ENCODE measurements at regions not wholly inside any gene's neighbourhood (a gene's known extent, or its start where the extent isn't known, plus 50 kb on each side); places are given as distances from the start of the nearest gene placed in this dataset.

DNA sequence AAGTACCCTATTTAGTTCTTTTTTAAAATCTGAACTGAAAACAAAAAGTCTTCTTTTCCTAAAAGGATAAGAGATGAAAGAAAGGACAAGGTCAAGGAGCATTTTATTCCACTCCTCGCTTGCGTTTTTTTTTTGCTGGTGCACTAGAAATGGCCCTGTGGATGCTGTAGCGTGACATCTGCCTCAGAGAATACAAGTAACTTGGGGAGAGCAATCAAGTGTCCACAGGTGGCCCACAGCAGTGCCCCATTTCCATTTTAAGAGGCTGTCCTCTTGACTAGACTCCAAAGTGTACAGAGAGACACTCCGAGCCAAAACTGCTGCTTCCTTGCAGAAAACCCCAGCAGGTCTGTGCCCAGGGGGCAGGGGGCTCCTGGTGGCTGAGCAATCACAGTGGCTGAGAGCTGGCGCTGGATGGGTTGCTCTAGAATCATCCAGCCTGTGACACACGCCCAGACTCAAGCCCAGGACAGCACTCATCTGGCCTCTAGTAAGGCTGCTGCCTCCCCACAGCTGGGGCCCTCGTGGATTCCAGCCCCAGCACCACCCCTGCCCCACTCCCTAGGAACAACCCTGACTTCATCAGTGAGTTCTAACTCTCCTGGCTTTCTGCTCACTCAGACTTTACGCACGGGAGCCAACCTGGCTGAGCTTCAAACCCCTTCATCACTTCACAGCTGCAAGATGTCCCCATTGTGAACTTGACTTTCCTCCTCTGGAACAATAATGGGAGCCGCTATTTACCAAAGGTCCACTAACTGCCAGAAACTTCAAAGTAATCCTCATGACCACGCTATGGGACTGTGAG lies 71.1 kb upstream of the SPATA12 start:
- TF ChIP-seq EZH2 (IDR thresholded peaks at IDR 0.05; ENCODE audit: borderline replicate concordance, low read depth, low read length, severe bottlenecking), result no peak
- Histone ChIP-seq H3K9me3 (ENCODE audit: insufficient read depth, low read length, severe bottlenecking) (no peaks in the 10 kb centered on the region), H3K9ac (ENCODE audit: low read depth, low read length) (no peak overlapping the region), H3K79me2 (ENCODE audit: insufficient read depth, low read length) (no peaks in the 10 kb centered on the region), H4K20me1 (ENCODE audit: insufficient read depth, low read length) (no peaks in the 10 kb centered on the region), H3K36me3 (ENCODE audit: insufficient read depth, low read length) (no peaks in the 10 kb centered on the region), H3K27me3 (ENCODE audit: insufficient read depth, low read length, poor library complexity) (no peaks in the 10 kb centered on the region), H3K4me1 (ENCODE audit: insufficient read depth, low read length) (peaks cover 30% of the 10 kb centered on the region), H3K4me3 (ENCODE audit: low read depth in 1 of 2, low read length in 2 of 2) (no peak overlapping the region), H2AFZ (ENCODE audit: low read depth, low read length) (no peak overlapping the region), H3K4me2 (ENCODE audit: insufficient read depth, low read length) (peak overlapping the region; percentile 40; the same call in 1 of the 2 replicates), H3K27ac (ENCODE audit: low read length) (no peak overlapping the region)
- no peak; the same call in 2 of the 3 replicates for ATAC-seq (ENCODE audit: insufficient read depth, low read depth)
- no peak for DNase-seq

DNA sequence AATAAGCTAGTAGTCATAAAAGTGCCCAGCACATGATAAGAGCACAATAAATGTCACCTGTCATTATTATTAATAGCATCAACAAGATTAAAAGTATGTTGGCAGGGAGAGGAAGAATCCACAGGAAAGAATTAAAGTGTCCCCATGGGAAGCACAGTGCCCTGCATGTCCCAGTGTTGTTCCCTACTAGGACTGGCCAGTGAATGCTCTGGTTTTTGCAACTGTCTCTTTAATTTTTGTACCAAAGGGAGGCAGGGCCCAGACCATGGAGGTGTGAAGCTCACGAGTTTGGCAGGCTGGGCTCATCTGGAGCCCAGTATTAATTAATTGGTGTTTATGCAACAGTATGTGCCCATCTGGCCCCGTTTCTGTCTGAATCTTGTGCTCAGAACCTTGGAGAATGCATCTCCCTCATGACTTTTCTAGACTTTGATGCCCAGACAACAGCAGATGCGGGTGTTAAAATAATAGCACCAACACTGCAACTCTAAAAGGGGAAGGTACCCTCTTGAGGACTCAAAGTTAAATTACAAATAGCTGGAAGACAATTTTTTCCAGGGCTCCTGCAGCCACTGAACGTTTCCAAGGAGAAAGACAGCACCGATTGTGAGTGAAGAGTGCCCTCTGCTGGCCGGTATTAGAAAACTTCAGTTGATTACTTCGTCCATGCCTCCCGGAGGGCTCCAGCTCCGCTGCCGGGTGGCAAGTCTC lies 71.9 kb upstream of the SPATA12 start:
- no peak overlapping the region for H3K9ac ChIP-seq (ENCODE audit: low read depth, low read length)
- peaks cover 30% of the 10 kb centered on the region for H3K4me1 ChIP-seq (ENCODE audit: insufficient read depth, low read length)
- peak overlapping the region; percentile 60 for H2AFZ ChIP-seq (ENCODE audit: low read depth, low read length)
- no peaks in the 10 kb centered on the region for H3K79me2 ChIP-seq (ENCODE audit: insufficient read depth, low read length)
- H3K4me3 ChIP-seq (ENCODE audit: low read depth in 1 of 2, low read length in 2 of 2), result no peak overlapping the region
- no peaks in the 10 kb centered on the region for H3K9me3 ChIP-seq (ENCODE audit: insufficient read depth, low read length, severe bottlenecking)
- H3K36me3 ChIP-seq (ENCODE audit: insufficient read depth, low read length), result no peaks in the 10 kb centered on the region
- ATAC-seq (ENCODE audit: insufficient read depth, low read depth) (peak; percentile 76), DNase-seq (peak; percentile 76)
- H3K27me3 ChIP-seq (ENCODE audit: insufficient read depth, low read length, poor library complexity), result no peaks in the 10 kb centered on the region
- H4K20me1 ChIP-seq (ENCODE audit: insufficient read depth, low read length), result no peaks in the 10 kb centered on the region
- peak overlapping the region; percentile 40; the same call in 1 of the 2 replicates for H3K4me2 ChIP-seq (ENCODE audit: insufficient read depth, low read length)
- H3K27ac ChIP-seq (ENCODE audit: low read length), result peak overlapping the region; percentile 41; the same call in 1 of the 2 replicates
- TF ChIP-seq, protein P1, sequence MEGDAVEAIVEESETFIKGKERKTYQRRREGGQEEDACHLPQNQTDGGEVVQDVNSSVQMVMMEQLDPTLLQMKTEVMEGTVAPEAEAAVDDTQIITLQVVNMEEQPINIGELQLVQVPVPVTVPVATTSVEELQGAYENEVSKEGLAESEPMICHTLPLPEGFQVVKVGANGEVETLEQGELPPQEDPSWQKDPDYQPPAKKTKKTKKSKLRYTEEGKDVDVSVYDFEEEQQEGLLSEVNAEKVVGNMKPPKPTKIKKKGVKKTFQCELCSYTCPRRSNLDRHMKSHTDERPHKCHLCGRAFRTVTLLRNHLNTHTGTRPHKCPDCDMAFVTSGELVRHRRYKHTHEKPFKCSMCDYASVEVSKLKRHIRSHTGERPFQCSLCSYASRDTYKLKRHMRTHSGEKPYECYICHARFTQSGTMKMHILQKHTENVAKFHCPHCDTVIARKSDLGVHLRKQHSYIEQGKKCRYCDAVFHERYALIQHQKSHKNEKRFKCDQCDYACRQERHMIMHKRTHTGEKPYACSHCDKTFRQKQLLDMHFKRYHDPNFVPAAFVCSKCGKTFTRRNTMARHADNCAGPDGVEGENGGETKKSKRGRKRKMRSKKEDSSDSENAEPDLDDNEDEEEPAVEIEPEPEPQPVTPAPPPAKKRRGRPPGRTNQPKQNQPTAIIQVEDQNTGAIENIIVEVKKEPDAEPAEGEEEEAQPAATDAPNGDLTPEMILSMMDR (IDR thresholded peaks at IDR 0.05; ENCODE audit: borderline replicate concordance, extremely low read depth, low read length, poor library complexity, severe bottlenecking), result peak; percentile 86
- no peak for TF ChIP-seq EZH2 (IDR thresholded peaks at IDR 0.05; ENCODE audit: borderline replicate concordance, low read depth, low read length, severe bottlenecking)

DNA sequence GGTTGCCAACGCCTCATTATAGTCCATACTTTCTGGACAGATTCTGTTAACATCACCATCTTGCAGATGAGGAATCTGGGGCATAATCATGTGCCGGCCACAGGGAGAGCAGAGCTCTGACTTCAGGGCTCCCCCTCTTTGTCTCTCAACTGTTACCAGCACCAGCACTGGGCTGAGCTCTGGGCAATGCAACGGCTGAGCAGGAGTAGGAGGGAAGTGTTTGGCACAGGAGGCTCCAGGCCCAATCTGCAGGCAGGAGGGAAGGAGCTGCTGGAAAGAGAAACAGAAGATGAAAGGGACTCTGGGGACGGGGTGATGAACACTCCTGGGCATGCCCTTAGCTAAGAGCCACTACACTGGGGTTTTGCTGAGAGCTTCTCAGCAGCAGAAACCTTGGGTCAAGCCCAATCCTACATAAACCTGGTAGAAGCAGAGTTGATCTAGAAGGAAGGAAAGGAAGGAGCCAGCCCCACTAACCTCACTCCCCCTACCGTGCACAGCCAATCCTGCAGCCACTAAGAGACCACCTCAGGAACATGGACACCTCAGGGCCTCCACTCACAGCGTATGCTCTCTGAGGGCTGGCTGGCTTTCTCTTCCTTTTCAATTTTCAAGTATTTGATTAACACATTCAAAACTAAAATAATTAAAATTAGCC lies 73.1 kb upstream of the SPATA12 start:
- Histone ChIP-seq H3K36me3 (ENCODE audit: insufficient read depth, low read length) (no peaks in the 10 kb centered on the region), H3K4me1 (ENCODE audit: insufficient read depth, low read length) (peaks cover 30% of the 10 kb centered on the region), H3K27me3 (ENCODE audit: insufficient read depth, low read length, poor library complexity) (no peaks in the 10 kb centered on the region), H4K20me1 (ENCODE audit: insufficient read depth, low read length) (no peaks in the 10 kb centered on the region), H3K4me2 (ENCODE audit: insufficient read depth, low read length) (no peak overlapping the region), H3K79me2 (ENCODE audit: insufficient read depth, low read length) (no peaks in the 10 kb centered on the region), H2AFZ (ENCODE audit: low read depth, low read length) (no peak overlapping the region; the same call in 1 of the 2 replicates), H3K9me3 (ENCODE audit: insufficient read depth, low read length, severe bottlenecking) (no peaks in the 10 kb centered on the region), H3K9ac (ENCODE audit: low read depth, low read length) (no peak overlapping the region), H3K27ac (ENCODE audit: low read length) (no peak overlapping the region), H3K4me3 (ENCODE audit: low read depth in 1 of 2, low read length in 2 of 2) (no peak overlapping the region)
- no peak for ATAC-seq (ENCODE audit: insufficient read depth, low read depth)
- DNase-seq, result no peak
- no peak for TF ChIP-seq EZH2 (IDR thresholded peaks at IDR 0.05; ENCODE audit: borderline replicate concordance, low read depth, low read length, severe bottlenecking)
- TF ChIP-seq, protein P1 (IDR thresholded peaks at IDR 0.05; ENCODE audit: borderline replicate concordance, extremely low read depth, low read length, poor library complexity, severe bottlenecking), result peak; percentile 10
